ENCODE measurements at regions not wholly inside any gene's neighbourhood (a gene's known extent, or its start where the extent isn't known, plus 50 kb on each side); places are given as distances from the start of the nearest gene placed in this dataset.
"Not testable (repeated sequence)": the region's sequence is repeated elsewhere in the genome, so short reads cannot be mapped to it uniquely, and the experiment has no call there.

DNA sequence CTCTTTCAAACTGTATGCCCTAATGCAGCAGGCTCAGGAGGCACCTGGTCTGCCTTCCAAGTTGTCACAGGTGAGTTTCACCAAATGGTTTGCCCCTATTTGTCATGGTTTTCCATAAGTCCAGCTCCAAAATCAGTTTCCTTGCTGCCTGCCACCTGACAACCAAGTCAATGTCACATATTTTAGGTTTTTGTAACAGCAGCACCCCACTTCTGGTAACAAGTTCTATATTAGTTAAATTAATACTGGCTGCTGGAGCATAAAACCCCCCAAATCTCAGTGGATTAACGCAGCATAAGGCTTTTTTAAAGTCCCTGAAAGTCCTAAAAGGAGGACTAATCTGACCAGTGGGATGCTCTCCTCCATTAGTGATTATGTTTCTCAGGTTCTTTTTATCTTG lies 200.7 kb downstream of the RRAGC start:
- DNase-seq: no peak

DNA sequence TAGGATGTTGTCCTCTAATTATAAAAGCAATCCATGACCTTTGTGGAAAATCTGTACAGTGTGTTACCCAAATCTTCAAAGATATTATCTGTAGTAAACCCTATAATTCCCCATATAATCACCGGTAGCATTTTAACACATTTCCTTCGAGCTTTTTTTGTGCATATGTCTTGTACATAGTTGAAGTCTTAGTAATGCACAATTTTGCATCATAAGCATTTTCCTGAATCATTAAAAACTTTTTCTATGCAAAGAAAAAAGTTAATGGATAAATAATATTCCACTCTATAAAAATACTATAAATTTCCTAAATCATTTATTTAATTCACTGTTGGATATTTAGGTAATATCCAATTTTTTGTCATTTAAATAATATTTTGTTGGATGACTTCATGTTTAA lies 201.7 kb downstream of the RRAGC start:
- no peak for DNase-seq

DNA sequence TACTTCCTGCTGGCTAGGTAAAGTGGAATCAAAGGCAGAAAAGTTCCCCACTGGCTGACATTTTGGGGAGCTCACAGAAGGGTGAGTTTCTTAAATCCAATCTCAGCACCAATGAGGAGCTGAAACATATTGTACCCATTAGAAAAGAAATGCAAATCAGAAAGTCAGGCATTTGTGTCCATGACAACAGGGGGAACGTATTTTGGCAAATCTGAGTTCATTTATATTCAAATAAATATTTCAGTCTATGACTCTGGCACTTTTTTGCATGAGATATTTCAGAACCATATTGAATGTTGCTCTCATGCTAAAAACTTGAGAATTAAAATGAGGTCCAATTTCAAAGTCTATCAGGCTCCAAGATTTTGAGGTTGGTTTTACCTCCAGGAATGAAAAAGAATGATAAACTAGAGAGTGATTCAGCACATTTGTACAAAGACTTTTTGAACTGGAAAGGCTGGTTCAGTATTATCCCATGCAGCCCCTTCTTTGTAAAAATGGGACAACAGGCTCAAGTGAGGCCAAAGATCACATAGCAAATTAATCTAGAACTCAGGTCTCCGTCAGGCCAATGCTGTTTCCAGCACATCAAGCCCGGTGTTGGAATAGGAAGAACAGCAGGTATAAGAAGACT lies 202.2 kb downstream of the RRAGC start:
- DNase-seq: no peak

DNA sequence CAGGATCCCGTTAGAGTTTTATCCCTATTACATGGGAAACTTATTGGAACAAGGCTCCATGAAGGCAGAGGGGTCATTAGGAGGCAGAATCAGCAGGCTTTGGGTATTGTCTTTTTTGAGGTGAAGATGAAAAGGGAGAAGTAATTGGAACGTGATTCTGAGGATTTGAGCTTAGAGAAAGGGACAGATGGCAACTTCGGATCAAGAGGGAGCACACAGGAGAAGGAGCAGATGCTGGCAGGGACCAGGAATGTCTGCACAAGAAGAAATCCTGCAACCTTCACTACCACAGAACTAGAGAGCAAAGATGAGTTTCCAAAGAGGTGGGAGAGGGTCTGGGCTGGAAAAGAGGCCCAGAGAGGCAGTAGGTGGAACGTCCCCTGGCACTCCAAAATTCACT lies 202.8 kb downstream of the RRAGC start:
- peak; percentile 91 for DNase-seq

DNA sequence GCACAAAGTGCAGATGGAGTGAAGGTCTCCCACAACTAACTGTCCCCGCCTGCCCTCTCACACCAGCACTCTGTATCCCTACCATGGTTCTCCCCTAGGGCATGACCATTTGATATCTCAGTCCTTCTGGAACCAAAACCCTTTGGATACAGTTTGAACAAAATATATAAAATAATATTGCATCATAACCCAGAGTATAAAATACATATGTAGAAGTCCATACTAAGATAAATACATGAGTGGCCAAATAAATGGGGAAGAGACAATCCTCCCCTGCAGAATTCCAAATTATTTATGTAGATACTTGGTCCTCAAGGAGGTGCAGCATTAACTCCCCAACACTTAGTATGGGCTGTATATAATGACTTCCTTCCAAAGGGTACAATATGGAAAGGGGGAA lies 207.4 kb downstream of the RRAGC start:
- no peak for DNase-seq

DNA sequence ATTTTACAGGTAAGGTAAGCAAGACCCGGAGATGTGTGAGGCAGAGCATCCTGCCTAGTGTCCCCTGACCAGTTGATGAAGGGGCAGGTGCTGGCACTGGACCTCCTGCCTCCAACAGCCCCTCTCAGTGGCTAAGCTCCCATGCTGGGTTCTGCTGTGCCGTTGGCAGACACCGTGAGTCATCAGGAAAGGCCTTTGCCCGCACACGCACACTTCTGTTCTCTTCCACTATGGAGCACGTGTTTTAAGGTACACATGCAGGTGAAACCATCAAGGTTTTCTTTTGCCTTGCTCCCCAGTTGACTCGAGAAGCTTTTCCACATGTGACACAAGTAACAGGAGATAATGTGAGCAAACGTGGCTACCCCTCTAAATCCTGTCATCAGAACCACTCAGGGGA lies 207.9 kb downstream of the RRAGC start:
- DNase-seq: no peak

GRCh38 chr1:38648417-38648816 lies 211.2 kb downstream of the RRAGC start:
- DNase-seq: no peak

DNA sequence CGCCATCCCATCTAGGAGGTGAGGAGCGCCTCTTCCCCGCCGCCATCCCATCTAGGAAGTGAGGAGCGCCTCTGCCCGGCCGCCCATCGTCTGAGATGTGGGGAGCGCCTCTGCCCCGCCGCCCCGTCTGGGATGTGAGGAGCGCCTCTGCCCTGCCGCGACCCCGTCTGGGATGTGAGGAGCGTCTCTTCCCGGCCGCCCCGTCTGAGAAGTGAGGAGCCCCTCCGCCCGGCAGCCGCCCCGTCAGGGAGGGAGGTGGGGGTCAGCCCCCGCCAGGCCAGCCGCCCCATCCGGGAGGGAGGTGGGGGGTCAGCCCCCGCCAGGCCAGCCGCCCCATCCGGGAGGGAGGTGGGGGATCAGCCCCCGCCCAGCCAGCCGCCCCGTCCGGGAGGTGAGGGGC lies 212.2 kb downstream of the RRAGC start:
- not testable (repeated sequence) for DNase-seq

DNA sequence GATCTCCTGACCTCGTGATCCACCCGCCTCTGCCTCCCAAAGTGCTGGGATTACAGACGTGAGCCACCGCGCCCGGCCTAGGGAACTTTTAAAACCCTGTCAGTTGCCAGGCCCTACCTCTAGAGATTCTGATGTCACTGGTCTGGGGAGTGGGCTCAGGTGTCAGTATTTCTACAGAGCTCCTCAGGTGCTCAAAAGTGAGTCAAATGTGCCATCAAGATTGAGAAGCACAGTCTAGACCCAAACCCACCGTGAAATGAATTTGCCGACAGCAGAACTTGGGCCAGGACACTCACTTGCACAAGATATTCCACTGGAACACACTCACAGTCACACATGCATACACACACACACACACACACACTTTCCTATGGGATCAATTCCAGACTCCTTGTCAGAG lies 215.5 kb downstream of the RRAGC start:
- no peak for DNase-seq

- DNase-seq: no peak
These were observed 217.9 kb downstream of the RRAGC start for GRCh38 chr1:38641661-38642060.

DNA sequence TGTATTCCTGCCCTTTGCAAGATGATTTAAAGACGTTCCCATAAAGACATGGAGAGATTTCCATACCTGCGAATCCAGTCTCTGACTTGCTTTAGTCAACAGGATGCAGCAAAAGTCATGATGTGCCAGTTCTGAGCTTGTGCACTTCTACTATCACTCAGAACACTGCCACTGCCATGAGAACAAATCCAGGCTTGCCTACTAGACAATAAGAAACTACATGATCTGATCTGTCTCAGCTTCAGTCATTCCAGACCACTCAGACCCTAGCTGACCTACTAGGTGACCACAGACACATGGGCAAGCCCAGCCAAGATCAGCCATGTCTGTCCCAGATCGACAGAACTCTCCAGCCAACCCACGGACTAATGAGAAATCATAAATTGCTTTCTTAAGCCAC lies 219.2 kb downstream of the RRAGC start:
- DNase-seq: no peak

GRCh38 chr1:38628241-38628640 lies 231.3 kb downstream of the RRAGC start:
- no peak for DNase-seq

GRCh38 chr1:38625939-38626338 lies 233.6 kb downstream of the RRAGC start:
- no peak for DNase-seq

DNA sequence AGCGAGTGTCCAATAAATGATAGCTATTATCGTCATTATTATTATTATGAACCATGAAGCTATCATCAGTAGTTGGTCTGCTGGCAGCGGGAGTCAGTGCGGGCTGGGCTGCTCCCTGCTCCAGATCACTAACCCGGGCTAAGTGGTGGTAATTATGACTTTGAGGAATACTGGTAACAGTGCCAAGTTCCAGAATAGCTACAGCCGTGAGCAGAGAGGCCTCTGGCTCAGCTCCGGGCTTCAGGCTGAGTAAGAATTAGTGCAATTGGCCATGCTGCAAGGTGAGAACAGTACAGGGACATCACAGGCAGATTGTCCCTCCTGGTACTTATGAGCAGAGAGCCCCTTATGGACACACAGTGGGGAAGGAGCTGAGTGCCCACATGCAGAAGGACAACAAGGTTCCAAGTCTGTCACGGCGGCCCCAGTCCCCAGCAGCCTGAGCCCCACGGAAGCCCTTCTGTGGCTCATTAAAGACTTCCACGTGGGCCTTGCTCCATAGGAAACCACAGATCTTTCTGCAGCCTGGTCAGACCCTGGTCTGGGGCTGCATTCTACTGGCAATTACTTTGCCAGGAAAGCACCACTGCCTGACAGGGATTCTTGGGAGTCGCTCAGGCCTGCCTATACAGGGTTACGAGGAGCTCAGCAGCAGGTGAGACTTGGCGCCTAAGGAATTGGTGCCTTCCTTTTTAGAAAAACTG lies 235.1 kb downstream of the RRAGC start:
- DNase-seq: no peak

DNA sequence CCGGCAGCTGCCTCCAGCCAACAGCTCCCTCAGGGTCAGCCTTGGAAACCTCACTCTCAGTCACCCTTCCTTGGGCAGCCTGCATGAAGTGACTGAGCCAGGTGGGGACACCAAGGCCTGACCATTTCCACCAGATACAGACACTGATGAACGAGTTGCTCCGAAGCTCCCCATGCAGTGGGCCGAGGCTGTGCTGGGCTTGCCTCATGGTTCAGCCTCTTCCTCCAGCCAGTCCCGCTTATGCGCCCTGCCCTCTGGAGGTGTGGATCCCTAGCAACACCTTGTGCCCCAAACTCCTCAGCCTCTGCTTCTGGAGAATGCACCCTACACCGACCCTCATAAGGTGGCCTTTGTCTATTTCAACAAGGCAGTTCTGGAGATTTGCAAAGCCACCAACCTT lies 236.0 kb downstream of the RRAGC start:
- no peak for DNase-seq

DNA sequence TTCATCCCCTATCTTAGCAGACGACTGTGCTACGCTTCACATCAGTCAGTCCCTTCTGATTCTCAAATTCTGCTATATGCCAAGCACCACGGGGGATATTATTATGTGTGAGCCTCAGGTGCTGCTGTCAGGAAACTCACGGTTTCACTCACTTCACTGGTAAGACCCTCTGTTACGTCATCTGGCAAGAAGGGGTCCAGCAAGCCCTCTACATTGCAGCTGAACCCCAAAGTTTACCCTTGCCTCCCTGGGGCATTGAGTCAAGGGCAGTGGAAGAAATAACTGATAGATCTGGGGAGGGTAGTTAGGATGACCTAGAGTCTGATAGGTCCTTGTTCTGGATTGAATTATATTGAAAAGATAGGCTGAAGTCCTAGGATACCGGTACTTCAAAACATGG lies 237.4 kb downstream of the RRAGC start:
- no peak for DNase-seq

- DNase-seq: peak; percentile 75
These were observed 242.7 kb downstream of the RRAGC start for GRCh38 chr1:38616846-38617245.

- no peak for DNase-seq
These were observed 243.9 kb downstream of the RRAGC start for GRCh38 chr1:38615680-38616079.

- no peak for DNase-seq
These were observed 244.7 kb downstream of the RRAGC start for GRCh38 chr1:38614861-38615260.

DNA sequence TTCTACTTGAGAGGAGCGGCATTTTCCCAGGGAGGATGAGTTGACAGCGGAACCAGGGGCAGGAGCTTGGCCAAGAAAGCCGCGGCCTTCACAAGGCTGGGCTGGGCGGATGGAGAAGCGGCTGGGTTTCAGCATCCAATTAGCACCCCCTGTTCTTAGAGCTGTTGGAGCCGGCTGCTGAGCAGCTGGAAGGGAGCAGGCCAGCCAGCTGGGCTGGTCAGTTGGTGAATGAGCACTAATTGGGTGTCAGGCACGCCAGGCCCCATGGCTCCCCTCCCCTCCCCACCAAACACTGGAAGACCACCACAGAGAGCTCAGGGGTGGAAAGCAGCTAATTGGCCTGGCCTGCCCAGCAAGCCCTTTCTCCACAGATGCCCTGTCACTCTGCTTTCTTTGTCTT lies 245.6 kb downstream of the RRAGC start:
- DNase-seq: peak; percentile 72

- no peak for DNase-seq
These were observed 246.6 kb downstream of the RRAGC start for GRCh38 chr1:38612951-38613350.

DNA sequence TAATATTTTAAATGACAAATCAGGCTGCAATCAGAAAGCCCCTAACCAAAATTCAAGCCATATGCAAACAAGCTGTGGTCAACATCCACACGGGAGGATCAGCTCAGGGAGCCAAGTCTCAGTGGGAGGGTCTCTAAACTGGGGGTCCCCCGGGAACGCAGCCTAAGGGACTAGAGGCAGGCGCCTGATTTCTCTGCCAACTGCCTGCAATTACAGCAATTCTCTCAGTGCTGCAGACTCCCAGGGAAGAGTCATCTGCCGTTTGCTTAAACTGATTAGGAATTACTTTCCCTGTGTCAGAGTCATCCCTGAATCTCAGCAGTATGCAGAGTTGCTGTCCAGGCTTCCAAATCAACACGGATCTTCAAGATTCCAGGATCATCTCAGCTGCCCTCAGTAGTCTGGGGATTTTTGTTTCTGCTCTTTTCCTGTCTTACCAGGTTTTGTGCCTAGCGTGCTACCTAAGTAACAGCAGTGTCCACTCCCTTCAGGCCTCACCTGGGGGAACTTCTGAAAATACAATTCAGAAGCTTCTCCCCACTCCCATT lies 247.8 kb downstream of the RRAGC start:
- DNase-seq: peak; percentile 82

DNA sequence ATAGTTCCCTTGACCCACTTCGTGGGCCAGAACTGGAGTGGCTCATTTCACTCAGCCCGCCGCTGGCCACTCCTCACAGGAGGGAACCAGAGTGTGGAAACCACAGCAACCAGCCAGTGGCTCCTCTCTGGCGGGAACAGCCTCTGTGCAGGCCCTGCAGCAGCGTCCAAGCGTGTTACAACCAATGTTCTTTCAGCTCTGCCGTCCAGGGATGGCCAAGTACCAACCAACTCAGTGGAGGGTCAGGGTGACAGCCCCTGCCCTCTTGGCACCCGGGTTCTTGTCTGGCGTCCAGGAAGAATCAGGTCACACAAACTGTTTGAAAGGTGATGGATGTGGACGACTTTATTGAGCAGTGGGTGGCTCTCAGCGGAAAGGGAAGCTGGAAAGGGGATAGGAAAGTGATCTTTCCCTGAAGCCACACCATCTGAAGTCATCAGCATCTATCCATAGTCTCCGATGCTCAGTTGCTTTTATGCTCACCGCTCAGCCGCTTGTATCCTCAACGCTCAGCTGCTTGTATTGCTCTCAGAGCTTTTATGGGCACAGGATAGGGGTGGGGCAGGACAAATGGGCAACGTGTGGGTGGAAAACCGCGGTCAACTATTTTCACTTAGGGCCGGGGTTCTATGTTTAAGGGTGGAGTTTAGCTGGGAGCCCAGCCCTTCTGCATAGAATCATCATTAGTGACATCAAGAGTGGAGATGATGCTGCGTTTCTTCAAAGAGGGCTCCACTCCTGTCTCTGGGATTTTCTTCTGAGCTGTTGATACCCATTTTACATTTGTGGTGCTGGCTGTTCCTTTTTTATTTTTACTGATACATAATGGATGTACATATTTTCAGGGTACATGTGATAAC lies 250.2 kb downstream of the RRAGC start:
- no peak for DNase-seq

All from NCI-H82 (cell line).